ENCODE measurements at regions not wholly inside any gene's neighbourhood (a gene's known extent, or its start where the extent isn't known, plus 50 kb on each side); places are given as distances from the start of the nearest gene placed in this dataset.

GRCh38 chr6:754202-754601 lies 61.3 kb upstream of the EXOC2 start:
- no peak for TF ChIP-seq CTCF (IDR thresholded peaks at IDR 0.05)
- Histone ChIP-seq H3K9ac (ENCODE audit: insufficient read depth, low read length, poor library complexity, severe bottlenecking) (no peak overlapping the region), H2AFZ (ENCODE audit: insufficient read depth, low read depth, low read length, poor library complexity, severe bottlenecking) (no peak overlapping the region), H3K4me2 (replicated peaks; ENCODE audit: extremely low read depth, low read length, poor library complexity, severe bottlenecking) (no peak overlapping the region), H3K27ac (ENCODE audit: low read depth in 1 of 2, low read length in 2 of 2) (no peak overlapping the region), H3K79me2 (ENCODE audit: insufficient read depth, low read length) (no peaks in the 10 kb centered on the region), H3K4me3 (replicated peaks in 1 of 3; ENCODE audit: low read depth in 2 of 3, low read length in 3 of 3) (no peak overlapping the region), H3K4me1 (ENCODE audit: control insufficient read depth in 1 of 2, insufficient read depth in 2 of 2, low read length in 2 of 2) (no peaks in the 10 kb centered on the region), H4K20me1 (ENCODE audit: insufficient read depth, low read length) (no peaks in the 10 kb centered on the region), H3K36me3 (replicated peaks in 1 of 2; ENCODE audit: control insufficient read depth in 1 of 2, insufficient read depth in 2 of 2, low read length in 2 of 2) (no peaks in the 10 kb centered on the region), H3K27me3 (ENCODE audit: control insufficient read depth in 2 of 2, insufficient read depth in 2 of 2, low read length in 2 of 2) (no peaks in the 10 kb centered on the region), H3K9me3 (replicated peaks in 1 of 2; ENCODE audit: control insufficient read depth in 1 of 2, insufficient read depth in 1 of 2, low read length in 2 of 2) (no peaks in the 10 kb centered on the region)
- Mint-ChIP-seq H3K4me1 (no peaks in the 10 kb centered on the region), H3K27me3 (ENCODE audit: low read depth in 3 of 3) (peaks cover 0 to 2% (median 2%) of the 10 kb centered on the region in 3 donors), H3K4me3 (no peak overlapping the region), H3K9me3 (peaks cover 0 to 13% (median 8%) of the 10 kb centered on the region in 7 donors), H3K27ac (no peak overlapping the region), H3K36me3 (no peaks in the 10 kb centered on the region)
- 89% methylated on average over 3 of the region's 3 CpGs for WGBS (ENCODE audit: insufficient coverage)
- intact Hi-C loops (cut with micrococcal nuclease) = no loop called here
- DNase-seq = no peak

GRCh38 chr6:753486-753885 lies 60.5 kb upstream of the EXOC2 start:
- H4K20me1 ChIP-seq (ENCODE audit: insufficient read depth, low read length) = no peaks in the 10 kb centered on the region
- peaks cover 0 to 2% (median 2%) of the 10 kb centered on the region in 3 donors for H3K27me3 Mint-ChIP-seq (ENCODE audit: low read depth in 3 of 3)
- no peak overlapping the region for H3K4me3 ChIP-seq (replicated peaks in 1 of 3; ENCODE audit: low read depth in 2 of 3, low read length in 3 of 3)
- WGBS (ENCODE audit: insufficient coverage) = 82% methylated on average over 3 of the region's 3 CpGs
- no peak overlapping the region for H3K9ac ChIP-seq (ENCODE audit: insufficient read depth, low read length, poor library complexity, severe bottlenecking)
- H3K27ac Mint-ChIP-seq = no peak overlapping the region
- H3K9me3 ChIP-seq (replicated peaks in 1 of 2; ENCODE audit: control insufficient read depth in 1 of 2, insufficient read depth in 1 of 2, low read length in 2 of 2) = no peaks in the 10 kb centered on the region
- TF ChIP-seq CTCF (IDR thresholded peaks at IDR 0.05) = no peak
- no peak overlapping the region for H3K4me3 Mint-ChIP-seq
- no peak overlapping the region for H3K4me2 ChIP-seq (replicated peaks; ENCODE audit: extremely low read depth, low read length, poor library complexity, severe bottlenecking)
- intact Hi-C loops (cut with micrococcal nuclease) = no loop called here
- no peaks in the 10 kb centered on the region for H3K79me2 ChIP-seq (ENCODE audit: insufficient read depth, low read length)
- DNase-seq = no peak
- H3K4me1 Mint-ChIP-seq = no peaks in the 10 kb centered on the region
- H3K36me3 Mint-ChIP-seq = no peaks in the 10 kb centered on the region
- H2AFZ ChIP-seq (ENCODE audit: insufficient read depth, low read depth, low read length, poor library complexity, severe bottlenecking) = no peak overlapping the region
- H3K27ac ChIP-seq (ENCODE audit: low read depth in 1 of 2, low read length in 2 of 2) = no peak overlapping the region
- no peaks in the 10 kb centered on the region for H3K27me3 ChIP-seq (ENCODE audit: control insufficient read depth in 2 of 2, insufficient read depth in 2 of 2, low read length in 2 of 2)
- no peaks in the 10 kb centered on the region for H3K36me3 ChIP-seq (replicated peaks in 1 of 2; ENCODE audit: control insufficient read depth in 1 of 2, insufficient read depth in 2 of 2, low read length in 2 of 2)
- H3K4me1 ChIP-seq (ENCODE audit: control insufficient read depth in 1 of 2, insufficient read depth in 2 of 2, low read length in 2 of 2) = no peaks in the 10 kb centered on the region
- H3K9me3 Mint-ChIP-seq = peaks cover 0 to 9% (median 5%) of the 10 kb centered on the region in 7 donors
